SU-DHL-6 (cell line): ENCODE measurements at regions not wholly inside any gene's neighbourhood (a gene's known extent, or its start where the extent isn't known, plus 50 kb on each side); places are given as distances from the start of the nearest gene placed in this dataset.

Experiments
- EZH2phosphoT487 ChIP-seq: fragments of 200-600 bp; sonication (generic), shearing (Covaris generic); conservative IDR thresholded peaks from 2 replicates; pipeline ENCODE4 v1.6.1; 2018; ENCODE audit warnings: mild to moderate bottlenecking, antibody characterized with exemption, low read length, moderate library complexity, mixed read lengths
- TF ChIP-seq, protein P1 (sequence below): fragments of 200-600 bp; sonication (generic); IDR thresholded peaks from one replicate; pipeline ENCODE4 v1.5.1; 2017; ENCODE audit warnings: antibody characterized with exemption, mild to moderate bottlenecking, low read length, moderate library complexity; ENCODE audit not compliant: insufficient read depth, poor library complexity, severe bottlenecking

GRCh38 chr15:36364377-36364776, 215.0 kb upstream of the CDIN1 start:
- TF ChIP-seq, protein P1, sequence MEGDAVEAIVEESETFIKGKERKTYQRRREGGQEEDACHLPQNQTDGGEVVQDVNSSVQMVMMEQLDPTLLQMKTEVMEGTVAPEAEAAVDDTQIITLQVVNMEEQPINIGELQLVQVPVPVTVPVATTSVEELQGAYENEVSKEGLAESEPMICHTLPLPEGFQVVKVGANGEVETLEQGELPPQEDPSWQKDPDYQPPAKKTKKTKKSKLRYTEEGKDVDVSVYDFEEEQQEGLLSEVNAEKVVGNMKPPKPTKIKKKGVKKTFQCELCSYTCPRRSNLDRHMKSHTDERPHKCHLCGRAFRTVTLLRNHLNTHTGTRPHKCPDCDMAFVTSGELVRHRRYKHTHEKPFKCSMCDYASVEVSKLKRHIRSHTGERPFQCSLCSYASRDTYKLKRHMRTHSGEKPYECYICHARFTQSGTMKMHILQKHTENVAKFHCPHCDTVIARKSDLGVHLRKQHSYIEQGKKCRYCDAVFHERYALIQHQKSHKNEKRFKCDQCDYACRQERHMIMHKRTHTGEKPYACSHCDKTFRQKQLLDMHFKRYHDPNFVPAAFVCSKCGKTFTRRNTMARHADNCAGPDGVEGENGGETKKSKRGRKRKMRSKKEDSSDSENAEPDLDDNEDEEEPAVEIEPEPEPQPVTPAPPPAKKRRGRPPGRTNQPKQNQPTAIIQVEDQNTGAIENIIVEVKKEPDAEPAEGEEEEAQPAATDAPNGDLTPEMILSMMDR: no peak
- no peak for TF ChIP-seq EZH2phosphoT487
